ENCODE measurements at regions not wholly inside any gene's neighbourhood (a gene's known extent, or its start where the extent isn't known, plus 50 kb on each side); places are given as distances from the start of the nearest gene placed in this dataset.
A peak's percentile ranks its signal among the peaks of the same experiment; 100 is the strongest.

DNA sequence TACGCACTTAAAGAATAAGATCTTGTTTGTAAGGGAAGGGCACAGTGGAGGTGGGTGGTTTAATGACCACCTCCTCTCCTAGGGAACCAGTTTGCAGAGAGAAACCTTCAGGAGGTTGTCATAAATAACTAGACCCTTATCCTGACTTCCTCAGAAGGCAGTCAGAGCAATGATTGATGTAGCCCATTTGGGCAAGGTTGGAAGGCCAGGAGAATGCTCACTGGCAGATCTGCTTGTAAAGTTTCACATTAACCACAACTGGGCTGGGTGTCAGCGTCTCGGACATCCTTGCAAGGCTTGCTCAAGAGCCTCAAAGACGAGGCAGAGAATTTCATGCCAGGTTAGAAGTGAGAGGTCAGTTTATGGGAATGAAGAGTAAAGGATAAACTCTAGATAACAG lies 87.6 kb upstream of the TRABD2B start:
- Histone ChIP-seq H3K4me3 (no peak overlapping the region), H3K4me1 (no peaks in the 10 kb centered on the region), H3K27ac (no peak overlapping the region), H3K36me3 (no peaks in the 10 kb centered on the region), H3K27me3 (peaks cover 0 to 5% (median 0%) of the 10 kb centered on the region in 3 donors), H3K9me3 (no peaks in the 10 kb centered on the region)
- TF ChIP-seq, protein P1, sequence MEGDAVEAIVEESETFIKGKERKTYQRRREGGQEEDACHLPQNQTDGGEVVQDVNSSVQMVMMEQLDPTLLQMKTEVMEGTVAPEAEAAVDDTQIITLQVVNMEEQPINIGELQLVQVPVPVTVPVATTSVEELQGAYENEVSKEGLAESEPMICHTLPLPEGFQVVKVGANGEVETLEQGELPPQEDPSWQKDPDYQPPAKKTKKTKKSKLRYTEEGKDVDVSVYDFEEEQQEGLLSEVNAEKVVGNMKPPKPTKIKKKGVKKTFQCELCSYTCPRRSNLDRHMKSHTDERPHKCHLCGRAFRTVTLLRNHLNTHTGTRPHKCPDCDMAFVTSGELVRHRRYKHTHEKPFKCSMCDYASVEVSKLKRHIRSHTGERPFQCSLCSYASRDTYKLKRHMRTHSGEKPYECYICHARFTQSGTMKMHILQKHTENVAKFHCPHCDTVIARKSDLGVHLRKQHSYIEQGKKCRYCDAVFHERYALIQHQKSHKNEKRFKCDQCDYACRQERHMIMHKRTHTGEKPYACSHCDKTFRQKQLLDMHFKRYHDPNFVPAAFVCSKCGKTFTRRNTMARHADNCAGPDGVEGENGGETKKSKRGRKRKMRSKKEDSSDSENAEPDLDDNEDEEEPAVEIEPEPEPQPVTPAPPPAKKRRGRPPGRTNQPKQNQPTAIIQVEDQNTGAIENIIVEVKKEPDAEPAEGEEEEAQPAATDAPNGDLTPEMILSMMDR (IDR thresholded peaks at IDR 0.05), result no peak
- TF ChIP-seq POLR2A (IDR thresholded peaks at IDR 0.05), result no peak
- TF ChIP-seq POLR2AphosphoS5 (IDR thresholded peaks at IDR 0.05), result no peak
- TF ChIP-seq EP300 (IDR thresholded peaks at IDR 0.05), result no peak
- 63 to 80% (median 72%) methylated on average over 4 of the region's 4 CpGs for WGBS, 5 donors
- no peak for DNase-seq
- intact Hi-C loops (cut with DNase I; ENCODE audit: low total_unique reads), result no loop called here

DNA sequence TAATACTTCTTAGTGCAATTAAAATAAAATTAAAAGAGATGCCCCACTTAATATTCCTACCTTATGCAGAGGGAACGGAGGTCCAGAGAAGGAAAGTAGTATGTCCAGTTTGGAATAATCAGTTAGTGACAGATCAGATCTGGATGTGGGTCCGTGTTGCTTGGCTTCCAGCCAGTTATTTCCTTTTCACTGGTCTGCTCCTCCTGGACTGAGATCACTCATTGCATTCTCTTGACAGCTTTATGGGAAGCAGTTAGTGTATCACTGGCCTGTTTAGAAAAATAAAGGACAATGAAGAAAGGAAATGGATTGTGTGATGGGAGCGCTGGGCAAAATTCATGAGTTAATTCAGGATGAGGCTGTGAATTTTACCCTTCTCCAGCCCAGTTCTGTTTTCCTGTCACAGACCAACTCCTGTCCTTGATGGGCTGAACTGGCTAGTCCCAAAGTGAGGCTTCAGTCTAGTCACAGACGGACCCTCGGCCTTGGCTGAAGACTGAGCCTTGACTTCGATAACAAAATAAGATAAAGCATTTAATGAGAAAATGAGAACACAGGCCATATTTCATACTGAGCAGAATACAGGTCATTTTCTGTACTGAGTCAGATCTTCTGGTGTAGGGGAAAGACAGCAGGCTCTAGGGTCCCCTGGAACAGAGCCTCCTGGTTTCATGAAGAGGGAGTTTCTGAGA lies 85.2 kb upstream of the TRABD2B start:
- Histone ChIP-seq H3K27me3 (no peaks in the 10 kb centered on the region), H3K27ac (no peak overlapping the region), H3K36me3 (no peaks in the 10 kb centered on the region), H3K9me3 (no peaks in the 10 kb centered on the region), H3K4me3 (no peak overlapping the region), H3K4me1 (no peaks in the 10 kb centered on the region)
- WGBS, 5 donors, result 51 to 65% (median 61%) methylated on average over 6 of the region's 6 CpGs
- TF ChIP-seq POLR2AphosphoS5 (IDR thresholded peaks at IDR 0.05), result no peak
- TF ChIP-seq, protein P1 (IDR thresholded peaks at IDR 0.05), result no peak
- DNase-seq, result peak in 1 of 2 donors; percentile 32
- intact Hi-C loops (cut with DNase I; ENCODE audit: low total_unique reads), result no loop called here

GRCh38 chr1:48080331-48081255 lies 83.4 kb upstream of the TRABD2B start:
- intact Hi-C loops (cut with DNase I; ENCODE audit: low total_unique reads), result no loop called here
- H3K27ac ChIP-seq, result no peak overlapping the region
- no peaks in the 10 kb centered on the region for H3K4me1 ChIP-seq
- H3K36me3 ChIP-seq, result no peaks in the 10 kb centered on the region
- DNase-seq, result no peak
- WGBS, 5 donors, result 75 to 89% (median 82%) methylated on average over 6 of the region's 6 CpGs
- no peaks in the 10 kb centered on the region for H3K9me3 ChIP-seq
- no peaks in the 10 kb centered on the region for H3K27me3 ChIP-seq
- TF ChIP-seq EP300 (IDR thresholded peaks at IDR 0.05), result no peak
- TF ChIP-seq, protein P1 (IDR thresholded peaks at IDR 0.05), result no peak
- no peak for TF ChIP-seq POLR2A (IDR thresholded peaks at IDR 0.05)
- no peak for TF ChIP-seq POLR2AphosphoS5 (IDR thresholded peaks at IDR 0.05)
- no peak overlapping the region for H3K4me3 ChIP-seq

DNA sequence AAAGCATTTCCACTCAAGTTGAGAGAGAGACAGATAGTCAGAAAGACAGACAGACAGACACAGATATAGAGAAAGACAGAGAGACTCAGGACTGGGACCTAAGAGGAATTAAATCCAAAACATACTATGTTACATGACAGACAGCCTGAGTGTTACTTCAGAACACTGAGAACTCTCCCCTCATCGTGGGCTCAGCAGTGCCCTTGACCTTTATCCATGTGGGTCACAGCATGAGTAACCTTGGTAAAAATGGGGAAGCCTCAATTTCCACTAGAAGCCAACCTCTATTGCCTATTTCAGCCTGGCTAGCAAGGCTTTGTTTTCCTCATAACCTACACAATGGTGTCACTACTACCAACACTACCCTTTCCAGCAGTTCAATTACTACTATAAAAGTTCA lies 81.9 kb upstream of the TRABD2B start:
- Histone ChIP-seq H3K4me3 (no peak overlapping the region), H3K27me3 (no peaks in the 10 kb centered on the region), H3K9me3 (no peaks in the 10 kb centered on the region), H3K36me3 (no peaks in the 10 kb centered on the region), H3K4me1 (no peaks in the 10 kb centered on the region), H3K27ac (no peak overlapping the region)
- TF ChIP-seq, protein P1 (IDR thresholded peaks at IDR 0.05), result no peak
- TF ChIP-seq POLR2A (IDR thresholded peaks at IDR 0.05) (no peak), EP300 (IDR thresholded peaks at IDR 0.05) (no peak), POLR2AphosphoS5 (IDR thresholded peaks at IDR 0.05) (no peak)
- DNase-seq, result no peak
- intact Hi-C loops (cut with DNase I; ENCODE audit: low total_unique reads), result no loop called here
- WGBS, 5 donors, result 45 to 81% (median 66%) methylated on average over 1 of the region's 1 CpG
